H1 (cell line): ENCODE measurements at regions not wholly inside any gene's neighbourhood (a gene's known extent, or its start where the extent isn't known, plus 50 kb on each side); places are given as distances from the start of the nearest gene placed in this dataset.

Source experiments
- CTCF ChIA-PET: fragments of 300-600 bp; sonication (Branson Sonifier 250); formaldehyde crosslinking; loops from one replicate; lab custom pipeline; 2021; ENCODE audit not compliant: partially characterized antibody; lab: Charles Lee
- POLR2A ChIA-PET: fragments of 300-600 bp; sonication (Branson Sonifier 250); formaldehyde crosslinking; loops from one replicate; lab custom pipeline; 2021; ENCODE audit warnings: inconsistent platforms; ENCODE audit not compliant: partially characterized antibody; lab: Charles Lee
- DNase-seq, 2 experiments: peaks; one replicate each; pipeline versions ENCODE4 v3.0.0 to v3.0.0-alpha.2; 2010 to 2022; ENCODE audit warnings: low spot score in 2 of 2, low read depth in 1 of 2, mixed read lengths in 1 of 2
- FAIRE-seq: peaks from 2 replicates; lab custom pipeline; 2011; peaks lifted over from hg19 to GRCh38; lab: Jason Lieb, UNC
- H2AFZ ChIP-seq: 2 replicates; pipeline ENCODE4 v1.8.1; 2012; ENCODE audit warnings: low read length, inconsistent platforms
- H2AK5ac ChIP-seq: 2 replicates; pipeline ENCODE4 v1.6.1; 2013; ENCODE audit warnings: low read depth, low read length
- H2BK120ac ChIP-seq: replicated peaks from 2 replicates; pipeline ENCODE3; 2013; ENCODE audit warnings: low read depth, low read length, inconsistent platforms
- H2BK12ac ChIP-seq: 2 replicates; pipeline ENCODE4 v1.6.1; 2013; ENCODE audit warnings: low read depth, low read length
- H2BK15ac ChIP-seq: 2 replicates; pipeline ENCODE4 v1.6.1; 2013; ENCODE audit warnings: low read length
- H2BK20ac ChIP-seq: 2 replicates; pipeline ENCODE4 v1.6.1; 2013; ENCODE audit warnings: low read length
- H2BK5ac ChIP-seq: 2 replicates; pipeline ENCODE4 v1.6.1; 2013; ENCODE audit warnings: low read depth, low read length
- H3K14ac ChIP-seq: 2 replicates; pipeline ENCODE4 v1.6.1; 2013; ENCODE audit warnings: inconsistent platforms; ENCODE audit not compliant: insufficient read length
- H3K18ac ChIP-seq: 2 replicates; pipeline ENCODE4 v1.6.1; 2013; ENCODE audit warnings: low read length; ENCODE audit errors: extremely low read depth
- H3K23ac ChIP-seq: 2 replicates; pipeline ENCODE4 v1.6.1; 2013; ENCODE audit warnings: inconsistent platforms; ENCODE audit not compliant: insufficient read length
- H3K23me2 ChIP-seq: 2 replicates; pipeline ENCODE4 v1.6.1; 2013; ENCODE audit warnings: low read depth, low read length
- H3K27ac ChIP-seq: 2 replicates; pipeline ENCODE4 v1.6.1; 2011; ENCODE audit warnings: low read depth, low read length, inconsistent platforms
- H3K27me3 ChIP-seq, 4 experiments: replicated peaks in 1 of 4; 1 replicate in 1 of 4; 2 replicates in 3 of 4; pipeline versions ENCODE4 v1.6.1 to v1.8.1; 2011 to 2013; ENCODE audit warnings: low read length in 3 of 4, mild to moderate bottlenecking in 3 of 4, inconsistent platforms in 2 of 4, mixed read lengths in 2 of 4, moderate library complexity in 1 of 4; ENCODE audit not compliant: control insufficient read depth in 3 of 4, insufficient read depth in 3 of 4; ENCODE audit errors: extremely low read depth in 1 of 4
- H3K36me3 ChIP-seq, 4 experiments: 2 replicates each; pipeline versions ENCODE4 v1.6.1 to v1.8.1; 2011 to 2013; ENCODE audit warnings: mild to moderate bottlenecking in 4 of 4, low read length in 3 of 4, moderate library complexity in 2 of 4, control low read depth in 1 of 4, inconsistent platforms in 1 of 4; ENCODE audit not compliant: insufficient read depth in 4 of 4, control insufficient read depth in 2 of 4
- H3K4ac ChIP-seq: replicated peaks from 2 replicates; pipeline ENCODE3; 2013; ENCODE audit warnings: low read length, low read depth, mixed read lengths, inconsistent platforms; ENCODE audit not compliant: insufficient read length
- H3K4me1 ChIP-seq, 4 experiments: replicated peaks in 1 of 4; 1 replicate in 1 of 4; 2 replicates in 3 of 4; pipeline versions ENCODE4 v1.6.1 to v1.8.1; 2011 to 2013; ENCODE audit warnings: low read length in 3 of 4, inconsistent platforms in 2 of 4, mixed read lengths in 1 of 4; ENCODE audit not compliant: insufficient read depth in 4 of 4, control insufficient read depth in 3 of 4
- H3K4me2 ChIP-seq, 2 experiments: 2 replicates each; pipeline versions ENCODE4 v1.6.1 to v1.8.1; 2011 to 2013; ENCODE audit warnings: low read depth in 2 of 2, low read length in 2 of 2, control low read depth in 1 of 2, inconsistent platforms in 1 of 2, mild to moderate bottlenecking in 1 of 2; ENCODE audit not compliant: insufficient read depth in 1 of 2
- H3K4me3 ChIP-seq, 4 experiments: fragments of 200-600, 300-600 bp in 1 of 4; sonication (generic), shearing (Covaris generic), sonication (Bioruptor Twin) in 1 of 4; 2 replicates each; pipeline versions ENCODE4 v1.5.1 to v1.8.1; 2011 to 2016; ENCODE audit warnings: low read length in 4 of 4, low read depth in 3 of 4, control low read depth in 2 of 4, inconsistent platforms in 2 of 4, mild to moderate bottlenecking in 2 of 4, mixed read lengths in 1 of 4, moderate library complexity in 1 of 4; ENCODE audit not compliant: insufficient read depth in 2 of 4; ENCODE audit errors: extremely low read depth in 1 of 4
- H3K56ac ChIP-seq: replicated peaks from 2 replicates; pipeline ENCODE3; 2013; ENCODE audit warnings: low read depth, mild to moderate bottlenecking, mixed read lengths, low read length, inconsistent platforms; ENCODE audit not compliant: insufficient read length
- H3K79me1 ChIP-seq: 2 replicates; pipeline ENCODE4 v1.6.1; 2013; ENCODE audit warnings: low read depth, low read length, control low read depth
- H3K79me2 ChIP-seq, 2 experiments: 2 replicates each; pipeline versions ENCODE4 v1.6.1 to v1.8.1; 2012 to 2013; ENCODE audit warnings: low read length in 2 of 2, mild to moderate bottlenecking in 2 of 2, inconsistent platforms in 1 of 2; ENCODE audit not compliant: insufficient read depth in 2 of 2, control insufficient read depth in 1 of 2
- H3K9ac ChIP-seq, 4 experiments: replicated peaks in 1 of 4; 1 replicate in 1 of 4; 2 replicates in 3 of 4; pipeline versions ENCODE4 v1.6.1 to v1.8.1; 2011 to 2013; ENCODE audit warnings: low read depth in 3 of 4, low read length in 3 of 4, control low read depth in 2 of 4, mild to moderate bottlenecking in 2 of 4, moderate library complexity in 2 of 4, inconsistent platforms in 1 of 4; ENCODE audit errors: extremely low read depth in 1 of 4
- H3K9me3 ChIP-seq, 2 experiments: 2 replicates each; pipeline versions ENCODE4 v1.6.1 to v1.8.1; 2012 to 2013; ENCODE audit warnings: mild to moderate bottlenecking in 2 of 2, moderate library complexity in 2 of 2, control low read depth in 1 of 2, inconsistent platforms in 1 of 2, low read depth in 1 of 2, low read length in 1 of 2, mixed read lengths in 1 of 2; ENCODE audit not compliant: insufficient read depth in 2 of 2
- H4K20me1 ChIP-seq, 2 experiments: replicated peaks in 1 of 2; 2 replicates each; pipeline versions ENCODE3 to v1.8.1; 2011 to 2013; ENCODE audit warnings: inconsistent platforms in 2 of 2, low read length in 2 of 2, mild to moderate bottlenecking in 1 of 2; ENCODE audit not compliant: insufficient read depth in 2 of 2, control insufficient read depth in 1 of 2
- H4K5ac ChIP-seq: 2 replicates; pipeline ENCODE4 v1.6.1; 2013; ENCODE audit warnings: low read length, low read depth, mixed read lengths, inconsistent platforms; ENCODE audit not compliant: insufficient read length
- H4K8ac ChIP-seq: 2 replicates; pipeline ENCODE4 v1.8.0; 2013; ENCODE audit warnings: mild to moderate bottlenecking, moderate library complexity, low read length, inconsistent platforms; ENCODE audit not compliant: insufficient read depth; ENCODE audit errors: extremely low read depth
- H4K91ac ChIP-seq: replicated peaks from 2 replicates; pipeline ENCODE3; 2013; ENCODE audit warnings: low read length, mixed read lengths, inconsistent platforms; ENCODE audit not compliant: insufficient read length
- BACH1 ChIP-seq: IDR thresholded peaks from 2 replicates; pipeline ENCODE4 v1.6.1; 2012; ENCODE audit warnings: low read length, improper control_type of control experiment
- BRCA1 ChIP-seq: IDR thresholded peaks from 2 replicates; pipeline ENCODE4 v1.6.1; 2012; ENCODE audit warnings: low read depth, low read length, improper control_type of control experiment
- CBX5 ChIP-seq: fragments of 300-800, 300-1000 bp; sonication (generic); IDR thresholded peaks from 2 replicates; pipeline ENCODE4 v1.7.1; 2016; ENCODE audit warnings: antibody characterized with exemption, low read length, low read depth
- CBX8 ChIP-seq: fragments of 300-800, 300-1000 bp; sonication (generic); IDR thresholded peaks from 2 replicates; pipeline ENCODE4 v1.7.1; 2016; ENCODE audit warnings: low read depth, low read length, borderline replicate concordance
- CHD2 ChIP-seq: IDR thresholded peaks from 2 replicates; pipeline ENCODE4 v1.6.1; 2012; ENCODE audit warnings: low read length, improper control_type of control experiment
- EGR1 ChIP-seq: IDR thresholded peaks from 2 replicates; pipeline ENCODE4 v1.6.1; 2011; ENCODE audit warnings: low read depth, low read length, borderline replicate concordance
- EZH2 ChIP-seq: fragments of 200-600 bp; sonication (generic); IDR thresholded peaks from 2 replicates; pipeline ENCODE4 v1.7.1; 2012; ENCODE audit warnings: low read depth, mild to moderate bottlenecking, moderate library complexity, low read length, inconsistent platforms; ENCODE audit not compliant: severe bottlenecking
- JUND ChIP-seq: IDR thresholded peaks from 2 replicates; pipeline ENCODE4 v1.6.1; 2011; ENCODE audit warnings: mild to moderate bottlenecking, improper control_type of control experiment, low read length
- POLR2A ChIP-seq, 2 experiments: IDR thresholded peaks; 1 replicate in 1 of 2; 2 replicates in 1 of 2; pipeline ENCODE4 v1.6.1; 2011; ENCODE audit warnings: low read depth in 2 of 2, low read length in 2 of 2, mild to moderate bottlenecking in 2 of 2; ENCODE audit errors: control extremely low read depth in 1 of 2
- RAD21 ChIP-seq, 2 experiments: IDR thresholded peaks in 1 of 2; conservative IDR thresholded peaks in 1 of 2; 2 replicates each; pipeline ENCODE4 v1.6.1; 2011; ENCODE audit warnings: low read depth in 2 of 2, low read length in 2 of 2, improper control_type of control experiment in 1 of 2, inconsistent platforms in 1 of 2, mild to moderate bottlenecking in 1 of 2, moderate library complexity in 1 of 2
- SIN3A ChIP-seq, 2 experiments: IDR thresholded peaks in 1 of 2; conservative IDR thresholded peaks in 1 of 2; 2 replicates each; pipeline ENCODE4 v1.6.1; 2011 to 2012; ENCODE audit warnings: low read length in 2 of 2, improper control_type of control experiment in 1 of 2, low read depth in 1 of 2, mild to moderate bottlenecking in 1 of 2
- SUZ12 ChIP-seq: fragments of 200-600 bp; sonication (generic); IDR thresholded peaks from 2 replicates; pipeline ENCODE4 v1.6.1; 2012; ENCODE audit warnings: mild to moderate bottlenecking, inconsistent platforms, low read length, moderate library complexity, mixed read lengths
- WGBS, 2 experiments: shearing (Covaris generic) in 1 of 2; methylation state at CpG; one replicate each; pipeline versions ENCODE4 v1.1.6 to v1.1.7; 2013 to 2015; ENCODE audit warnings: low lambda C conversion rate in 2 of 2, mixed read lengths in 2 of 2, inconsistent platforms in 1 of 2, low coverage in 1 of 2, missing lambda C conversion rate in 1 of 2; ENCODE audit not compliant: insufficient replicate concordance in 2 of 2, insufficient coverage in 1 of 2, insufficient read length in 1 of 2; ENCODE audit errors: extremely low coverage in 1 of 2, missing lambda C conversion rate in 1 of 2; 5-methylcytosine and 5-hydroxymethylcytosine counted together
- TF ChIP-seq, protein P1 (sequence below), 3 experiments: IDR thresholded peaks; 1 replicate in 2 of 3; 2 replicates in 1 of 3; pipeline versions ENCODE4 v1.5.1 to v1.6.1; 2011; ENCODE audit warnings: low read length in 3 of 3, mild to moderate bottlenecking in 3 of 3, inconsistent platforms in 2 of 3, low read depth in 1 of 3, moderate library complexity in 1 of 3; ENCODE audit not compliant: insufficient read depth in 1 of 3; ENCODE audit errors: control extremely low read depth in 1 of 3

GRCh38 chr10:10821926-10822325, 195.7 kb upstream of the CELF2 start:
- Histone ChIP-seq H4K5ac (no peak overlapping the region), H3K79me2 (no peaks in the 10 kb centered on the region), H2BK12ac (no peak overlapping the region), H3K4me3 (no peak overlapping the region), H2BK5ac (no peak overlapping the region), H4K20me1 (no peaks in the 10 kb centered on the region), H2BK15ac (no peak overlapping the region), H2AFZ (no peak overlapping the region), H3K9me3 (peaks cover 3 to 11% of the 10 kb centered on the region in 2 experiments; a peak in 2 of 4 replicates), H3K23ac (no peak overlapping the region), H4K91ac (peak overlapping the region; percentile 29), H3K56ac (no peak overlapping the region), H3K23me2 (no peaks in the 10 kb centered on the region), H3K18ac (no peak overlapping the region), H3K36me3 (no peaks in the 10 kb centered on the region), H3K4ac (no peak overlapping the region), H3K27me3 (no peaks in the 10 kb centered on the region), H2BK20ac (no peak overlapping the region), H3K27ac (no peak overlapping the region), H3K4me1 (no peaks in the 10 kb centered on the region), H2BK120ac (no peak overlapping the region), H3K79me1 (no peaks in the 10 kb centered on the region), H4K8ac (no peak overlapping the region), H3K4me2 (no peak overlapping the region), H2AK5ac (no peak overlapping the region), H3K9ac (no peak overlapping the region), H3K14ac (no peak overlapping the region)
- POLR2A ChIA-PET: no interaction called here
- 96% methylated on average over 6 of the region's 6 CpGs; no CpG with 5 or more reads in 1 of the 2 experiments for WGBS, 2 experiments
- CTCF ChIA-PET: no interaction called here
- DNase-seq (no peak), FAIRE-seq (no peak)
- TF ChIP-seq CHD2 (no peak), EZH2 (no peak), POLR2A (IDR thresholded peaks at IDR 0.05; ENCODE audit: control extremely low read depth in 1 of 2, low read depth in 2 of 2, low read length in 2 of 2) (no peak), SIN3A (conservative IDR thresholded peaks at IDR 0.05 in 1 of 2, IDR thresholded peaks at IDR 0.05 in 1 of 2; ENCODE audit: low read depth in 1 of 2, low read length in 2 of 2) (no peak), EGR1 (no peak), RAD21 (IDR thresholded peaks at IDR 0.05 in 1 of 2, conservative IDR thresholded peaks at IDR 0.05 in 1 of 2; ENCODE audit: low read depth in 2 of 2, low read length in 2 of 2) (no peak), CBX5 (no peak), BACH1 (no peak), CBX8 (no peak), BRCA1 (no peak), JUND (no peak), SUZ12 (no peak)
- TF ChIP-seq, protein P1, sequence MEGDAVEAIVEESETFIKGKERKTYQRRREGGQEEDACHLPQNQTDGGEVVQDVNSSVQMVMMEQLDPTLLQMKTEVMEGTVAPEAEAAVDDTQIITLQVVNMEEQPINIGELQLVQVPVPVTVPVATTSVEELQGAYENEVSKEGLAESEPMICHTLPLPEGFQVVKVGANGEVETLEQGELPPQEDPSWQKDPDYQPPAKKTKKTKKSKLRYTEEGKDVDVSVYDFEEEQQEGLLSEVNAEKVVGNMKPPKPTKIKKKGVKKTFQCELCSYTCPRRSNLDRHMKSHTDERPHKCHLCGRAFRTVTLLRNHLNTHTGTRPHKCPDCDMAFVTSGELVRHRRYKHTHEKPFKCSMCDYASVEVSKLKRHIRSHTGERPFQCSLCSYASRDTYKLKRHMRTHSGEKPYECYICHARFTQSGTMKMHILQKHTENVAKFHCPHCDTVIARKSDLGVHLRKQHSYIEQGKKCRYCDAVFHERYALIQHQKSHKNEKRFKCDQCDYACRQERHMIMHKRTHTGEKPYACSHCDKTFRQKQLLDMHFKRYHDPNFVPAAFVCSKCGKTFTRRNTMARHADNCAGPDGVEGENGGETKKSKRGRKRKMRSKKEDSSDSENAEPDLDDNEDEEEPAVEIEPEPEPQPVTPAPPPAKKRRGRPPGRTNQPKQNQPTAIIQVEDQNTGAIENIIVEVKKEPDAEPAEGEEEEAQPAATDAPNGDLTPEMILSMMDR (IDR thresholded peaks at IDR 0.05; ENCODE audit: control extremely low read depth in 1 of 3, insufficient read depth in 1 of 3, low read depth in 1 of 3, low read length in 3 of 3): no peak
